Keratinocyte (primary cell): ENCODE measurements at regions not wholly inside any gene's neighbourhood (a gene's known extent, or its start where the extent isn't known, plus 50 kb on each side); places are given as distances from the start of the nearest gene placed in this dataset.

Source experiments
- DNase-seq: peaks from one replicate; pipeline ENCODE4 v3.0.0-alpha.2; 2011; ENCODE audit warnings: low read depth, missing footprints, low spot score
- FAIRE-seq: peaks from 2 replicates; lab custom pipeline; 2011; peaks lifted over from hg19 to GRCh38; lab: Jason Lieb, UNC
- H2AFZ ChIP-seq: 2 replicates; pipeline ENCODE4 v1.6.0; 2012; ENCODE audit warnings: low read length, control low read depth, inconsistent platforms; ENCODE audit not compliant: control insufficient read depth
- H3K27ac ChIP-seq: 2 replicates; pipeline ENCODE4 v1.5.1; 2011; ENCODE audit warnings: low read length; ENCODE audit not compliant: control insufficient read depth, insufficient read depth
- H3K27me3 ChIP-seq: 3 replicates; pipeline ENCODE4 v1.6.0; 2011; ENCODE audit warnings: low read length; ENCODE audit not compliant: control insufficient read depth, insufficient read depth; ENCODE audit errors: extremely low read depth
- H3K36me3 ChIP-seq, 2 experiments: 2 replicates in 1 of 2; 3 replicates in 1 of 2; pipeline ENCODE4 v1.5.1; 2011; ENCODE audit warnings: low read length in 2 of 2, mild to moderate bottlenecking in 1 of 2; ENCODE audit not compliant: control insufficient read depth in 2 of 2, insufficient read depth in 2 of 2; ENCODE audit errors: extremely low read depth in 1 of 2
- H3K4me1 ChIP-seq: 3 replicates; pipeline ENCODE4 v1.5.1; 2011; ENCODE audit warnings: low read length; ENCODE audit not compliant: control insufficient read depth, insufficient read depth; ENCODE audit errors: extremely low read depth
- H3K4me2 ChIP-seq: 3 replicates; pipeline ENCODE4 v1.6.0; 2011; ENCODE audit warnings: low read depth, low read length; ENCODE audit not compliant: control insufficient read depth, insufficient read depth; ENCODE audit errors: extremely low read depth
- H3K4me3 ChIP-seq, 3 experiments: fragments of 200-600 bp in 1 of 3; sonication (generic) in 1 of 3; 2 replicates in 2 of 3; 3 replicates in 1 of 3; pipeline ENCODE4 v1.5.1; 2011 to 2016; ENCODE audit warnings: low read length in 3 of 3, mild to moderate bottlenecking in 3 of 3, control low read depth in 2 of 3, inconsistent platforms in 1 of 3, low read depth in 1 of 3, mixed read lengths in 1 of 3, mixed run types in 1 of 3, moderate library complexity in 1 of 3; ENCODE audit not compliant: control insufficient read depth in 2 of 3, insufficient read depth in 2 of 3; ENCODE audit errors: extremely low read depth in 1 of 3
- H3K79me2 ChIP-seq: 2 replicates; pipeline ENCODE4 v1.6.0; 2012; ENCODE audit warnings: low read length; ENCODE audit not compliant: control insufficient read depth, insufficient read depth
- H3K9ac ChIP-seq: 3 replicates; pipeline ENCODE4 v1.6.0; 2011; ENCODE audit warnings: low read length; ENCODE audit not compliant: control insufficient read depth, insufficient read depth; ENCODE audit errors: extremely low read depth
- H3K9me1 ChIP-seq: 3 replicates; pipeline ENCODE4 v1.6.0; 2011; ENCODE audit warnings: low read length; ENCODE audit not compliant: control insufficient read depth, insufficient read depth; ENCODE audit errors: extremely low read depth
- H3K9me3 ChIP-seq: 2 replicates; pipeline ENCODE4 v1.5.1; 2012; ENCODE audit warnings: low read depth, low read length; ENCODE audit not compliant: control insufficient read depth
- H4K20me1 ChIP-seq: 3 replicates; pipeline ENCODE4 v1.6.0; 2011; ENCODE audit warnings: low read length; ENCODE audit not compliant: control insufficient read depth, insufficient read depth; ENCODE audit errors: extremely low read depth
- EZH2 ChIP-seq: IDR thresholded peaks from one replicate; pipeline ENCODE4 v1.6.1; 2012; ENCODE audit warnings: inconsistent platforms, mild to moderate bottlenecking, low read length, moderate library complexity
- dilution Hi-C: fragments of 300-500 bp; cut with MboI; formaldehyde crosslinking; loops from one replicate; pipeline ENCODE4 v1.7.0; 2020; ENCODE audit warnings: low sequenced_read_pairs; ENCODE audit not compliant: extremely low pct_ligation_motif_present
- TF ChIP-seq, protein P1 (sequence below), 3 experiments: IDR thresholded peaks in 1 of 3; conservative IDR thresholded peaks in 1 of 3; optimal IDR thresholded peaks in 1 of 3; 2 replicates in 2 of 3; 3 replicates in 1 of 3; pipeline versions ENCODE3 to v1.5.1; 2011; ENCODE audit warnings: low read length in 3 of 3, mild to moderate bottlenecking in 3 of 3, moderate library complexity in 2 of 3, control low read depth in 1 of 3, inconsistent platforms in 1 of 3; ENCODE audit not compliant: insufficient read depth in 2 of 3; ENCODE audit errors: extremely low read depth in 1 of 3

DNA sequence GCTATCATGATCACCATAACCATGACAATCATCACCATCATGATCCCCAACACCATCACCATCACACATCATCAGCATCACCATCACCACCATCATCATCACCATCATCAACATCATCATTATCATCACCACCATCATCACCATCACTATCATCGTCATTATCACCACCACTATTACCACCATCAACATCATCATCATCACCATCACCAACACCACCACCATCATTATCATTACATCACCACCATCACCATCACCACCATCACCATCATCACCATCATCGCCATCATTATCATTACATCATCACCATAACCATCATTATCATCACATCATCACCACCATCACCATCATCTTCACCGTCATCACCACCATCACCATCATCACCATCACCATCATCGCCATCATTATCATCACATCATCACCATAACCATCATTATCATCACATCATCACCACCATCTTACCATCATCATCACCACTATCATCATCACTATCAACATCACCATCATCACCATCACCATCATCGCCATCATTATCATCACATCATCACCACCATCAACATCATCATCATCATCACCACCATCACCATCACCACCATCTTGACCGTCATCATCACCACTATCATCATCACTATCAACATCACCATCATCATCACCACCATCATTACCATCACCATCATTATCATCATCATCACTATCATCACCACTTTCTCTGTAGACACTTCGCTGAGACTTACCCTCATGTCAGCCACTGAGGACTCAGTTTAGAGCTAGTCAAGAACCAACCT, 366.0 kb downstream of the C16orf95 start:
- dilution Hi-C loops: no loop called here
- H3K4me2 ChIP-seq: no peak overlapping the region

GRCh38 chr16:86951831-86952598, 365.2 kb downstream of the C16orf95 start:
- no peaks in the 10 kb centered on the region for H4K20me1 ChIP-seq
- no peaks in the 10 kb centered on the region for H3K27me3 ChIP-seq
- no peak overlapping the region for H2AFZ ChIP-seq
- H3K4me2 ChIP-seq: no peak overlapping the region
- peak; percentile 63 for FAIRE-seq
- dilution Hi-C loops: no loop called here
- H3K4me1 ChIP-seq: peaks cover 5% of the 10 kb centered on the region
- no peak for DNase-seq
- no peak overlapping the region for H3K9ac ChIP-seq
- peak overlapping the region; percentile 23 for H3K27ac ChIP-seq
- H3K79me2 ChIP-seq: no peaks in the 10 kb centered on the region
- no peaks in the 10 kb centered on the region for H3K36me3 ChIP-seq
- no peak overlapping the region for H3K4me3 ChIP-seq
- H3K9me1 ChIP-seq: no peaks in the 10 kb centered on the region
- TF ChIP-seq, protein P1, sequence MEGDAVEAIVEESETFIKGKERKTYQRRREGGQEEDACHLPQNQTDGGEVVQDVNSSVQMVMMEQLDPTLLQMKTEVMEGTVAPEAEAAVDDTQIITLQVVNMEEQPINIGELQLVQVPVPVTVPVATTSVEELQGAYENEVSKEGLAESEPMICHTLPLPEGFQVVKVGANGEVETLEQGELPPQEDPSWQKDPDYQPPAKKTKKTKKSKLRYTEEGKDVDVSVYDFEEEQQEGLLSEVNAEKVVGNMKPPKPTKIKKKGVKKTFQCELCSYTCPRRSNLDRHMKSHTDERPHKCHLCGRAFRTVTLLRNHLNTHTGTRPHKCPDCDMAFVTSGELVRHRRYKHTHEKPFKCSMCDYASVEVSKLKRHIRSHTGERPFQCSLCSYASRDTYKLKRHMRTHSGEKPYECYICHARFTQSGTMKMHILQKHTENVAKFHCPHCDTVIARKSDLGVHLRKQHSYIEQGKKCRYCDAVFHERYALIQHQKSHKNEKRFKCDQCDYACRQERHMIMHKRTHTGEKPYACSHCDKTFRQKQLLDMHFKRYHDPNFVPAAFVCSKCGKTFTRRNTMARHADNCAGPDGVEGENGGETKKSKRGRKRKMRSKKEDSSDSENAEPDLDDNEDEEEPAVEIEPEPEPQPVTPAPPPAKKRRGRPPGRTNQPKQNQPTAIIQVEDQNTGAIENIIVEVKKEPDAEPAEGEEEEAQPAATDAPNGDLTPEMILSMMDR (optimal IDR thresholded peaks at IDR 0.05 in 1 of 3, IDR thresholded peaks at IDR 0.05 in 1 of 3, conservative IDR thresholded peaks at IDR 0.05 in 1 of 3; ENCODE audit: extremely low read depth in 1 of 3, insufficient read depth in 2 of 3, low read length in 3 of 3): no peak
- no peak for TF ChIP-seq EZH2
- peaks cover 7% of the 10 kb centered on the region for H3K9me3 ChIP-seq

More for the DNA sequence above, 366.0 kb downstream of the C16orf95 start:
- Histone ChIP-seq H3K27me3 (no peaks in the 10 kb centered on the region), H3K4me1 (peaks cover 5% of the 10 kb centered on the region), H3K4me3 (no peak overlapping the region), H3K9me1 (no peaks in the 10 kb centered on the region), H3K79me2 (no peaks in the 10 kb centered on the region), H3K9me3 (peaks cover 7% of the 10 kb centered on the region), H2AFZ (no peak overlapping the region), H3K36me3 (no peaks in the 10 kb centered on the region), H4K20me1 (no peaks in the 10 kb centered on the region), H3K9ac (no peak overlapping the region), H3K27ac (no peak overlapping the region)
- TF ChIP-seq, protein P1 (optimal IDR thresholded peaks at IDR 0.05 in 1 of 3, IDR thresholded peaks at IDR 0.05 in 1 of 3, conservative IDR thresholded peaks at IDR 0.05 in 1 of 3; ENCODE audit: extremely low read depth in 1 of 3, insufficient read depth in 2 of 3, low read length in 3 of 3): no peak
- no peak for TF ChIP-seq EZH2
- DNase-seq: no peak
- FAIRE-seq: no peak
